Endothelial cell of umbilical vein (primary cell): ENCODE measurements at regions not wholly inside any gene's neighbourhood (a gene's known extent, or its start where the extent isn't known, plus 50 kb on each side); places are given as distances from the start of the nearest gene placed in this dataset.

ENCODE experiments used
- EZH2 ChIP-seq: IDR thresholded peaks from 2 replicates; pipeline ENCODE4 v1.6.1; 2012; ENCODE audit warnings: borderline replicate concordance, low read depth, mild to moderate bottlenecking, moderate library complexity, low read length, inconsistent platforms; ENCODE audit not compliant: severe bottlenecking
- GATA2 ChIP-seq: IDR thresholded peaks from 2 replicates; pipeline ENCODE4 v1.7.0; 2011; ENCODE audit warnings: low read depth, mild to moderate bottlenecking, moderate library complexity, mixed read lengths, low read length; ENCODE audit not compliant: insufficient read length, insufficient read depth
- JUN ChIP-seq: IDR thresholded peaks from 2 replicates; pipeline ENCODE4 v1.6.1; 2011; ENCODE audit warnings: borderline replicate concordance, low read depth; ENCODE audit not compliant: insufficient read length, insufficient read depth
- POLR2A ChIP-seq: IDR thresholded peaks from 2 replicates; pipeline ENCODE4 v1.6.1; 2012; ENCODE audit warnings: low read depth, mild to moderate bottlenecking, control low read depth, low read length
- POLR2AphosphoS5 ChIP-seq: IDR thresholded peaks from 2 replicates; pipeline ENCODE4 v1.6.1; 2012; ENCODE audit warnings: low read depth, mild to moderate bottlenecking, control low read depth, low read length, moderate library complexity; ENCODE audit not compliant: insufficient read depth
- TF ChIP-seq, protein P1 (sequence below), 2 donors: IDR thresholded peaks; 1 replicate in 1 of 2; 2 replicates in 1 of 2; pipeline ENCODE4 v1.5.1; 2011; ENCODE audit warnings: low read length in 2 of 2, mild to moderate bottlenecking in 2 of 2, moderate library complexity in 2 of 2, control low read depth in 1 of 2, inconsistent platforms in 1 of 2, low read depth in 1 of 2; ENCODE audit not compliant: insufficient read depth in 1 of 2; ENCODE audit errors: extremely low read depth in 1 of 2
- TF ChIP-seq, protein P2 (sequence below): IDR thresholded peaks from 2 replicates; pipeline ENCODE4 v1.6.1; 2011; ENCODE audit not compliant: insufficient read depth, insufficient read length

DNA sequence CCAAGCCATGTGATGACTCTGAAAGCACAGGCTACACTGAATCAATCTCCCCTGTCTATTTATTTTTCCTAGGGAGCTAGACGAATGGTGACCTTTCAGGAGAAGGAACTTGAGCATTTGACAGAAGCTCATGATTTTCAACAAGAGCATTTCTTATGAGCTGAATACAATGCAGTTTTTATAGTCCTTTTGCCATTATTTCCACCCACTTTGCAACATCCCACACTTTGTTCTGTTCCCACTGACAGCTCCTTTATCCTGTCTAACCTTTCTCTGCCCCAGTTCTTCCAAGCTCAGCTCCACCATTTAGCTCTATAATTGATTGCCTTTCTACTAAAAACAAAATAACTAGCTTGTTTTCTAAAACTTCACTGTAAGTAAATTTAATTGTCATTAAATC is 91.9 kb upstream of the PRSS1 start:
- TF ChIP-seq, protein P1, sequence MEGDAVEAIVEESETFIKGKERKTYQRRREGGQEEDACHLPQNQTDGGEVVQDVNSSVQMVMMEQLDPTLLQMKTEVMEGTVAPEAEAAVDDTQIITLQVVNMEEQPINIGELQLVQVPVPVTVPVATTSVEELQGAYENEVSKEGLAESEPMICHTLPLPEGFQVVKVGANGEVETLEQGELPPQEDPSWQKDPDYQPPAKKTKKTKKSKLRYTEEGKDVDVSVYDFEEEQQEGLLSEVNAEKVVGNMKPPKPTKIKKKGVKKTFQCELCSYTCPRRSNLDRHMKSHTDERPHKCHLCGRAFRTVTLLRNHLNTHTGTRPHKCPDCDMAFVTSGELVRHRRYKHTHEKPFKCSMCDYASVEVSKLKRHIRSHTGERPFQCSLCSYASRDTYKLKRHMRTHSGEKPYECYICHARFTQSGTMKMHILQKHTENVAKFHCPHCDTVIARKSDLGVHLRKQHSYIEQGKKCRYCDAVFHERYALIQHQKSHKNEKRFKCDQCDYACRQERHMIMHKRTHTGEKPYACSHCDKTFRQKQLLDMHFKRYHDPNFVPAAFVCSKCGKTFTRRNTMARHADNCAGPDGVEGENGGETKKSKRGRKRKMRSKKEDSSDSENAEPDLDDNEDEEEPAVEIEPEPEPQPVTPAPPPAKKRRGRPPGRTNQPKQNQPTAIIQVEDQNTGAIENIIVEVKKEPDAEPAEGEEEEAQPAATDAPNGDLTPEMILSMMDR (IDR thresholded peaks at IDR 0.05; ENCODE audit: extremely low read depth in 1 of 2, insufficient read depth in 1 of 2, low read depth in 1 of 2, low read length in 2 of 2), result no peak
- TF ChIP-seq EZH2 (no peak), POLR2AphosphoS5 (no peak), POLR2A (no peak), JUN (no peak), GATA2 (no peak)
- TF ChIP-seq, protein P2, sequence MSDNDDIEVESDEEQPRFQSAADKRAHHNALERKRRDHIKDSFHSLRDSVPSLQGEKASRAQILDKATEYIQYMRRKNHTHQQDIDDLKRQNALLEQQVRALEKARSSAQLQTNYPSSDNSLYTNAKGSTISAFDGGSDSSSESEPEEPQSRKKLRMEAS, result no peak
